Thoracic aorta (tissue), 2 donors: ENCODE measurements at regions not wholly inside any gene's neighbourhood (a gene's known extent, or its start where the extent isn't known, plus 50 kb on each side); places are given as distances from the start of the nearest gene placed in this dataset.

Experiments
- ATAC-seq: fragments of 150-250 bp; one replicate; pipeline ENCODE4 v1.8.0; 2017; ENCODE audit warnings: low read depth; ENCODE audit not compliant: insufficient number of reproducible peaks, low FRiP score
- DNase-seq: peaks from one replicate; pipeline ENCODE4 v3.0.0-alpha.2; 2020; ENCODE audit warnings: low spot score
- H3K27ac ChIP-seq, 2 donors: fragments of 200-600 bp; sonication (generic); 1 replicate in 1 of 2; 2 replicates in 1 of 2; pipeline ENCODE4 v1.5.1; 2016; ENCODE audit warnings: mild to moderate bottlenecking in 2 of 2, moderate library complexity in 2 of 2
- H3K27me3 ChIP-seq: fragments of 200-600 bp; sonication (generic); replicated peaks from 2 replicates; pipeline ENCODE4 v1.6.0; 2016; ENCODE audit warnings: mild to moderate bottlenecking; ENCODE audit not compliant: insufficient read depth
- H3K36me3 ChIP-seq: fragments of 200-600 bp; sonication (generic); one replicate; pipeline ENCODE4 v1.5.1; 2016
- H3K4me1 ChIP-seq, 2 donors: fragments of 200-600 bp; sonication (generic); 1 replicate in 1 of 2; 2 replicates in 1 of 2; pipeline versions ENCODE4 v1.5.1 to v1.6.0; 2016; ENCODE audit warnings: low read depth in 2 of 2, mild to moderate bottlenecking in 1 of 2; ENCODE audit not compliant: control insufficient read depth in 1 of 2
- H3K4me3 ChIP-seq: fragments of 200-600 bp; sonication (generic); 2 replicates; pipeline ENCODE4 v1.5.1; 2016; ENCODE audit warnings: mild to moderate bottlenecking
- H3K9me3 ChIP-seq: fragments of 200-600 bp; sonication (generic); 2 replicates; pipeline ENCODE4 v1.5.1; 2016
- TF ChIP-seq, protein P1 (sequence below): fragments of 200-600 bp; sonication (generic); IDR thresholded peaks from one replicate; pipeline ENCODE4 v1.5.1; 2019; ENCODE audit warnings: antibody characterized with exemption

GRCh38 chr10:128851281-128851680 is 615.8 kb upstream of the MGMT start:
- Histone ChIP-seq H3K27me3 (no peaks in the 10 kb centered on the region), H3K4me1 (peaks cover 7 to 21% of the 10 kb centered on the region in 2 donors), H3K9me3 (no peaks in the 10 kb centered on the region), H3K36me3 (no peaks in the 10 kb centered on the region), H3K4me3 (no peak overlapping the region), H3K27ac (no peak overlapping the region)
- TF ChIP-seq, protein P1, sequence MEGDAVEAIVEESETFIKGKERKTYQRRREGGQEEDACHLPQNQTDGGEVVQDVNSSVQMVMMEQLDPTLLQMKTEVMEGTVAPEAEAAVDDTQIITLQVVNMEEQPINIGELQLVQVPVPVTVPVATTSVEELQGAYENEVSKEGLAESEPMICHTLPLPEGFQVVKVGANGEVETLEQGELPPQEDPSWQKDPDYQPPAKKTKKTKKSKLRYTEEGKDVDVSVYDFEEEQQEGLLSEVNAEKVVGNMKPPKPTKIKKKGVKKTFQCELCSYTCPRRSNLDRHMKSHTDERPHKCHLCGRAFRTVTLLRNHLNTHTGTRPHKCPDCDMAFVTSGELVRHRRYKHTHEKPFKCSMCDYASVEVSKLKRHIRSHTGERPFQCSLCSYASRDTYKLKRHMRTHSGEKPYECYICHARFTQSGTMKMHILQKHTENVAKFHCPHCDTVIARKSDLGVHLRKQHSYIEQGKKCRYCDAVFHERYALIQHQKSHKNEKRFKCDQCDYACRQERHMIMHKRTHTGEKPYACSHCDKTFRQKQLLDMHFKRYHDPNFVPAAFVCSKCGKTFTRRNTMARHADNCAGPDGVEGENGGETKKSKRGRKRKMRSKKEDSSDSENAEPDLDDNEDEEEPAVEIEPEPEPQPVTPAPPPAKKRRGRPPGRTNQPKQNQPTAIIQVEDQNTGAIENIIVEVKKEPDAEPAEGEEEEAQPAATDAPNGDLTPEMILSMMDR = no peak
- DNase-seq = no peak
- ATAC-seq = no peak

DNA sequence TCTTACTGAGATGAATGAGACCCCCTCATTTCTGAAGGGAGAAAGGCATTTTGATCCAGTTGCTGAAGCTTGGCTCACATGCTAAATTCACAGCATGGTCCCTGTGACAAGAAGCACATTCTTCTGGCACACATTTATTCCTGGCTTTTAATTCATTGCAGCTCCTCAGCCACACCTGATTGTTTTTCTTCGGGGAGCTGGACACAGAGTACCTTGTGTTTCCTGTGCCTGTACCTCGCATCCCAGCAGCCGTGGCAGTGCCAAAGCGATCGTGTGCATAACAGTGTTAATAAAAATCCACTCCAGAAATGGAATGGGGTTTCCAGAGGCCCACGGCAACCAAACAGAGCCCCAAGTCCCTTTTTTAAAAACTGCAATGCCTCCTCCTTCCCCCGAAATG is 615.3 kb upstream of the MGMT start:
- no peak for ATAC-seq
- H3K36me3 ChIP-seq = no peaks in the 10 kb centered on the region
- H3K4me1 ChIP-seq = peaks cover 7 to 21% of the 10 kb centered on the region in 2 donors
- TF ChIP-seq, protein P1 = no peak
- no peak overlapping the region for H3K27ac ChIP-seq
- H3K27me3 ChIP-seq = no peaks in the 10 kb centered on the region
- no peak for DNase-seq
- no peaks in the 10 kb centered on the region for H3K9me3 ChIP-seq
- no peak overlapping the region for H3K4me3 ChIP-seq

DNA sequence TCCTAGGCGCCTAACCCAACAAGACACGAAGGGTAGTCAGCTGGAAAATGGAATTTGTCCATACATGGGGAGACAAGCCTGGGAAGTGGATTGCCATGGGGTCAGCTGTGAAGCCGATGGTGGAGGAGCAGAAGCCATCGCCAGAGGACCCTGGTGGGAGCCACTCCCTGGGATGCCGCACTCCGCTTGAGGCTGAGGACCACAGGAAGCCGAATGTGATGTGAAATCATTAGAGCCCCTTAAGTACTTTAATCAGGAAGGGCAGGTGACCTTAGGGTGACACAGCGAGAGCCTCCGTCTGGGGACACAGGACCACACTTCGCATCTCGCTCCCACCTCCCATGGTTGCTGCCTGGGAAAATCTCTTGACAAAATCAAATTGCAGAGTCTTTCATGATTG is 614.6 kb upstream of the MGMT start:
- DNase-seq (no peak), ATAC-seq (no peak)
- no peaks in the 10 kb centered on the region for H3K27me3 ChIP-seq
- H3K36me3 ChIP-seq = no peaks in the 10 kb centered on the region
- no peaks in the 10 kb centered on the region for H3K9me3 ChIP-seq
- TF ChIP-seq, protein P1 = no peak
- H3K4me3 ChIP-seq = no peak overlapping the region
- no peak overlapping the region for H3K27ac ChIP-seq
- peaks cover 7 to 21% of the 10 kb centered on the region in 2 donors for H3K4me1 ChIP-seq

DNA sequence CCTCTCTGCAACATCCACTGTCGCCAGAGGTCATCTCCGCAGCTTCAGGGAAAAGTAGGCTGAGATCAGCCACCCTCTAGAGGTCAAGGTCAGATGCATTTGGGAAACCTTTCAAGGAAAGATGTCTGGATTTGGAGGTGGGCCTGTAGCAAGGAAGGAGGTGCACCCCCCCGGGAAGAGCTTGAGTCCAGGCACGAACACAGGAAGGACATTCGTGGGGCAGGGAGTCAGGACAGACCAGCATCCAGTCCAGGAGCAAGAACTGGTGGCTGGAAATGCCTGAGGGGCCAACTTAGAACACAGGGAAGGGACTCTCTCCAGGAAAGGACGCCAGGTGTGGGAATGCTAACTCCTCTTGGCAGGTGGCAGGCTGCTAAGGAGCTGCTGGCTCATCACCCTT is 614.1 kb upstream of the MGMT start:
- no peaks in the 10 kb centered on the region for H3K9me3 ChIP-seq
- peaks cover 7 to 21% of the 10 kb centered on the region in 2 donors for H3K4me1 ChIP-seq
- no peak overlapping the region for H3K27ac ChIP-seq
- TF ChIP-seq, protein P1 = no peak
- H3K27me3 ChIP-seq = no peaks in the 10 kb centered on the region
- DNase-seq = no peak
- ATAC-seq = no peak
- no peak overlapping the region for H3K4me3 ChIP-seq
- H3K36me3 ChIP-seq = no peaks in the 10 kb centered on the region

GRCh38 chr10:128853537-128853936 is 613.5 kb upstream of the MGMT start:
- Histone ChIP-seq H3K4me1 (peaks cover 7 to 21% of the 10 kb centered on the region in 2 donors), H3K4me3 (no peak overlapping the region), H3K9me3 (no peaks in the 10 kb centered on the region), H3K27ac (no peak overlapping the region), H3K27me3 (no peaks in the 10 kb centered on the region), H3K36me3 (no peaks in the 10 kb centered on the region)
- TF ChIP-seq, protein P1 = no peak
- no peak for DNase-seq
- ATAC-seq = no peak
